Activated T-cell treated with anti-CD3 and anti-CD28 coated beads, Interleukin-2, amount 50 U/mL, for 72 hours (primary cell): ENCODE measurements at regions not wholly inside any gene's neighbourhood (a gene's known extent, or its start where the extent isn't known, plus 50 kb on each side); places are given as distances from the start of the nearest gene placed in this dataset.

Experiments
- ATAC-seq, 2 donors: fragments of 150-1000 bp; cut with Tn5 transposase; replicated peaks in 1 of 2; 2 replicates each; pipeline ENCODE4 v1.10.0; 2021; ENCODE audit warnings: moderate library complexity in 2 of 2, mild to moderate bottlenecking in 1 of 2
- DNase-seq, 2 donors: peaks; one replicate each; pipeline ENCODE4 v3.0.0; 2021 to 2022; ENCODE audit warnings: mixed read lengths in 1 of 2
- H3K27ac Mint-ChIP-seq: one replicate; pipeline ENCODE4 v1.8.0; 2022; ENCODE audit warnings: mild to moderate bottlenecking, moderate library complexity, mixed read lengths
- H3K27me3 Mint-ChIP-seq: one replicate; pipeline ENCODE4 v1.8.0; 2022; ENCODE audit warnings: low read depth, mixed read lengths
- H3K36me3 Mint-ChIP-seq, 2 donors: one replicate each; pipeline ENCODE4 v1.8.0; 2022; ENCODE audit warnings: mixed read lengths in 2 of 2, mild to moderate bottlenecking in 1 of 2; ENCODE audit not compliant: insufficient read depth in 2 of 2
- H3K4me1 Mint-ChIP-seq: one replicate; pipeline ENCODE4 v1.8.0; 2022; ENCODE audit warnings: low read depth, mixed read lengths
- H3K4me3 Mint-ChIP-seq, 2 donors: one replicate each; pipeline ENCODE4 v1.8.0; 2022; ENCODE audit warnings: mild to moderate bottlenecking in 2 of 2, mixed read lengths in 2 of 2, moderate library complexity in 2 of 2
- H3K9me3 Mint-ChIP-seq, 2 donors: one replicate each; pipeline ENCODE4 v1.8.0; 2022; ENCODE audit warnings: mixed read lengths in 2 of 2

GRCh38 chr4:59102311-59102710 lies 1992.1 kb upstream of the IGFBP7 start:
- Mint-ChIP-seq H3K27ac (no peak overlapping the region), H3K36me3 (no peaks in the 10 kb centered on the region), H3K27me3 (no peaks in the 10 kb centered on the region), H3K9me3 (peaks cover 4 to 10% of the 10 kb centered on the region in 2 donors), H3K4me3 (no peak overlapping the region), H3K4me1 (no peaks in the 10 kb centered on the region)
- DNase-seq (no peak), ATAC-seq (no peak)

GRCh38 chr4:59120287-59120814 lies 2010.2 kb upstream of the IGFBP7 start:
- ATAC-seq = no peak
- Mint-ChIP-seq H3K9me3 (peaks cover 3 to 4% of the 10 kb centered on the region in 2 donors), H3K27me3 (no peaks in the 10 kb centered on the region), H3K27ac (no peak overlapping the region), H3K36me3 (peaks cover 1 to 2% of the 10 kb centered on the region in 2 donors), H3K4me1 (no peaks in the 10 kb centered on the region), H3K4me3 (no peak overlapping the region)
- no peak for DNase-seq

DNA sequence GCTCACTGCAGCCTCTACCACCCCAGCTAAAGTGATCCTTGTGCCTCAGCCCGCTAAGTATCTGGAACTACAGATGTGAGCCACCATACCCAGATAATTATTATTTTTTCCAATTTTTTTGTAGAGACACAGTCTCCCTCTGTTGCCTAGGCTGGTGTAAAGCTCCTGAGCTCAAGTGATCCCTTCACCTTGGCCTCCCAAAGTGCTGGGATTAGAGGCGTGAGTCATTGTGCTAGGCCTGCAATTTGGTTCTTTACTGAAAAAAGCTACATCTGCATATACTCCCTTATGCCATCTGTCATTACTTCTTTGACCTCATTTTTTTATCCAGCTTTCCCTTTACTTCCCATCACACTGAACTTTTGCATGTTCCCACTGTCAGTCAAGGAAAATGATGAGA lies 2012.4 kb upstream of the IGFBP7 start:
- no peak for DNase-seq
- Mint-ChIP-seq H3K27ac (no peak overlapping the region), H3K4me1 (no peaks in the 10 kb centered on the region), H3K9me3 (peaks cover 5 to 10% of the 10 kb centered on the region in 2 donors), H3K27me3 (no peaks in the 10 kb centered on the region), H3K4me3 (no peak overlapping the region), H3K36me3 (peaks cover 1 to 4% of the 10 kb centered on the region in 2 donors)
- ATAC-seq = no peak

GRCh38 chr4:59126159-59126558 lies 2016.0 kb upstream of the IGFBP7 start:
- H3K4me1 Mint-ChIP-seq = no peaks in the 10 kb centered on the region
- peaks cover 1 to 4% of the 10 kb centered on the region in 2 donors for H3K36me3 Mint-ChIP-seq
- peaks cover 8 to 14% of the 10 kb centered on the region in 2 donors for H3K9me3 Mint-ChIP-seq
- H3K27me3 Mint-ChIP-seq = no peaks in the 10 kb centered on the region
- ATAC-seq (no peak), DNase-seq (no peak)
- H3K27ac Mint-ChIP-seq = no peak overlapping the region
- H3K4me3 Mint-ChIP-seq = no peak overlapping the region

- DNase-seq (no peak), ATAC-seq (no peak)
- Mint-ChIP-seq H3K27ac (no peak overlapping the region), H3K27me3 (no peaks in the 10 kb centered on the region), H3K4me3 (no peak overlapping the region), H3K36me3 (peaks cover 1 to 4% of the 10 kb centered on the region in 2 donors), H3K9me3 (peaks cover 12 to 14% of the 10 kb centered on the region in 2 donors), H3K4me1 (no peaks in the 10 kb centered on the region)
Observed at GRCh38 chr4:59127006-59127405, 2016.8 kb upstream of the IGFBP7 start.

- Mint-ChIP-seq H3K4me3 (no peak overlapping the region), H3K9me3 (peaks cover 12 to 14% of the 10 kb centered on the region in 2 donors), H3K27ac (no peak overlapping the region), H3K4me1 (no peaks in the 10 kb centered on the region), H3K36me3 (peaks cover 1 to 4% of the 10 kb centered on the region in 2 donors), H3K27me3 (no peaks in the 10 kb centered on the region)
- DNase-seq = no peak
- no peak for ATAC-seq
Observed at GRCh38 chr4:59127743-59128142, 2017.6 kb upstream of the IGFBP7 start.

DNA sequence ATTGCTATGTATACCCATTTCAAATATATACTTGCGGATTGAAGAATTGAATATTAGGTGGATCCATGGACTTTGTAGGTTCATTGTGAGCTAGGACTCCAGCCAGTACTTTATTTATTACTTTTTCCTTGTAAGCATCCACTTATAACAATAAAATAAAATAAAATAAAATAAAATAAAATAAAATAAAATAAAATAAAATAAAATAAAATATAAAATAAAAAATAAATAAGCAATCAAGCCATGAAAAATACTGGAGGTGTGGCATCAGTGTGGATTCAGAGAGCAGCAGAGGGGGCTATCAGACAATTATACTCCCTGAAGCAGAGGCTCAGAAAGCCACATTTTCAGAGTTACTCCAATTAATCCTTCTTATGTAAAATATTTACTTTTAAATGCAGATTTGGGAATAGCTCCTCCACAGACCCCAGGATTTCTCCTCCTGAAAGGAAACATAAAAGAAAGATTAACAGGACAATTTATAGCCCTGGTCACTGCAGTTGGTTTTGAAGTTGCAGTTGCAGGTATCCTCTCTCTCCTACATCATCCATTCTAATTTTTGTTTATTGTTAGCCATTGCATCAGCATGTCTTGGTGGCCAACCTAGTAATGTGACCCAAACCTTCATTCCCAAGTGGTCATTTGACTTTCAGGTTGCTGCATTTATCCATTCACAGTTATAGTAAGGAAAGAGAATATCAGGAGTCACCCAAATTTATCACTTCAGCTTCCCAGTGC lies 2025.2 kb upstream of the IGFBP7 start:
- Mint-ChIP-seq H3K27me3 (no peaks in the 10 kb centered on the region), H3K9me3 (peaks cover 6 to 11% of the 10 kb centered on the region in 2 donors), H3K4me1 (no peaks in the 10 kb centered on the region), H3K36me3 (no peaks in the 10 kb centered on the region), H3K4me3 (no peak overlapping the region), H3K27ac (no peak overlapping the region)
- ATAC-seq = no peak
- DNase-seq = no peak

DNA sequence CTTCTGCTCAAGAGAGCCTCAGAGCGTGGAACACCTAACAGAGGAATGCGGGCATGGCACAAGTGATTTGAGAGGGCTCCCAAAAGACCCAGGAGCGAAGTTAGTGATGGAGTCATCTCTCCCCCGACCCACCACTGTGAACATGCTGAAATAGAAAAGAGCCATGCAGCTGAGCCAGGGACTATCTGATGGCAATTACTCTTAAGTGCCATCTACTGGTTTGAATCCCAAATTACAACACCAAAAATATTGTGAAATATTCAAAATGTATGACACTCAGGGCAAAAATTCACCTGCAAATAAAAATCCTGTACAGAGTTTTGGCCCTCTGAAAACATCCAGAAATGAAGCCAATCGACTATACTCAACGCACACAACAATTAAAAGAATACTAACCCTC lies 2038.9 kb upstream of the ADGRL3 start:
- H3K27ac Mint-ChIP-seq = no peak overlapping the region
- H3K9me3 Mint-ChIP-seq = peaks cover 8 to 14% of the 10 kb centered on the region in 2 donors
- peaks cover 0 to 3% of the 10 kb centered on the region in 2 donors for H3K36me3 Mint-ChIP-seq
- no peak for DNase-seq
- no peak for ATAC-seq
- no peaks in the 10 kb centered on the region for H3K27me3 Mint-ChIP-seq
- no peak overlapping the region for H3K4me3 Mint-ChIP-seq
- no peaks in the 10 kb centered on the region for H3K4me1 Mint-ChIP-seq

DNA sequence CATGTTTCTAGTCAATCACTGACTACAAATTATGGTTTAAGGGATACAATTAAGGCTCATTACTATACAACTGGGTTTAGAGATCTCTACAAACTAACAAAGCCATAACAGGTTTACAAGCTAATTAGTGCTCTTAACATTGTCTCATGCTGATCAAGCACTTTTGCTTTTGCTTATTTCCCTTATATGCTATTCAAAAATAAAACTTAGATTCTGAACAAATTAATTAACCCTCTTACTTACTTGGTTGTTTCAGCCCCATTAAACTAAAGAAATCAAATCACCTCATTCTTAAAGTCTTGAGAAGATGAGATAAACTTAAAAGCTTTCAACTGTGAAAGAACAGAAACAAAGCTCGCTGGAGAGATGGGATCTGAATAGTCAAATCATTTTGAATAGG lies 2024.5 kb upstream of the ADGRL3 start:
- Mint-ChIP-seq H3K4me1 (no peaks in the 10 kb centered on the region), H3K4me3 (no peak overlapping the region), H3K9me3 (peaks cover 4% of the 10 kb centered on the region in 2 donors), H3K27ac (no peak overlapping the region), H3K27me3 (no peaks in the 10 kb centered on the region), H3K36me3 (no peaks in the 10 kb centered on the region)
- DNase-seq = no peak
- no peak for ATAC-seq

GRCh38 chr4:59179372-59179771 lies 2020.8 kb upstream of the ADGRL3 start:
- Mint-ChIP-seq H3K27me3 (no peaks in the 10 kb centered on the region), H3K36me3 (no peaks in the 10 kb centered on the region), H3K9me3 (peaks cover 6 to 10% of the 10 kb centered on the region in 2 donors), H3K4me3 (no peak overlapping the region), H3K4me1 (no peaks in the 10 kb centered on the region), H3K27ac (no peak overlapping the region)
- DNase-seq = no peak
- ATAC-seq = no peak

DNA sequence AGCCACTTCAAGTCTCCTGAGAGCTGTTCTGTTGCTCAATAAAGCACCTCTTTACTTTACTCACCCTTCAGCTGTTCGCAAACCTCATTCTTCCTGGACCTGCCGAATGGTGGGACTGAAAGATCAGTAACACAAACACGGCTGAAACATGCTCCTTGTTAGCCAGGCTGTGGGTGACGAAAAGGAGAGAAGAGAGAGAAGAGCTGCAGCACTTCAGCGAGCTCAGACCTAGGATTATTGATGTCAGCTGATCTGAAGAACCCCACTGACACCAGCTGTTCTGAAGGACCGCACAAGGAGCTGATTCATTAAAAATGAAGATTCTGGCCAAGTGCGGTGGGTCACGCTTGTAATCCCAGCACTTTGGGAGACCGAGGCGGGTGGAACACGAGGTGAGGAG lies 2020.0 kb upstream of the ADGRL3 start:
- no peaks in the 10 kb centered on the region for H3K36me3 Mint-ChIP-seq
- ATAC-seq = no peak
- no peaks in the 10 kb centered on the region for H3K4me1 Mint-ChIP-seq
- H3K4me3 Mint-ChIP-seq = no peak overlapping the region
- peaks cover 6 to 9% of the 10 kb centered on the region in 2 donors for H3K9me3 Mint-ChIP-seq
- no peaks in the 10 kb centered on the region for H3K27me3 Mint-ChIP-seq
- DNase-seq = no peak
- H3K27ac Mint-ChIP-seq = no peak overlapping the region

GRCh38 chr4:59180969-59181368 lies 2019.2 kb upstream of the ADGRL3 start:
- H3K4me3 Mint-ChIP-seq = no peak overlapping the region
- ATAC-seq = no peak

GRCh38 chr4:59195839-59196238 lies 2004.3 kb upstream of the ADGRL3 start:
- no peaks in the 10 kb centered on the region for H3K36me3 Mint-ChIP-seq
- no peak for ATAC-seq

More at GRCh38 chr4:59180969-59181368, 2019.2 kb upstream of the ADGRL3 start:
- Mint-ChIP-seq H3K4me1 (no peaks in the 10 kb centered on the region), H3K9me3 (peaks cover 6 to 9% of the 10 kb centered on the region in 2 donors), H3K27me3 (no peaks in the 10 kb centered on the region), H3K27ac (no peak overlapping the region), H3K36me3 (no peaks in the 10 kb centered on the region)
- DNase-seq = no peak

DNA sequence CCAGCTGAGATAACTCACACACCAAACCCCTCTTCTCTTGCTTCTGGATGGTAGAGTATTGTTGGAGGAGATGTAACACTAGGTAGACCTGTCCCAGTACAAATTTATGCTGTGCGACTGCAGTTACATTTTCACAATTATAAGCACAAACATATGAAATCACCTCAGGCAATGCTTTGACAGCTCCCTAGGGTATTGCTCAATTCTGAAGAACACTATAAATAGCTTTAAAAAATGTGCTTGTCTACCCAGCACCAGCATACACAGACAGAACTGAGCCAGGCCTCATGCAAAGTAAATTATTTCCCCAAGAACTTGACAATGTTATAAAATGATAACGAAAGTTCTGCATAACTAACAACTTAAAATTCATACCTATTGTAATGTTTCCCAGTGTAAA lies 1999.1 kb upstream of the ADGRL3 start:
- Mint-ChIP-seq H3K27ac (no peak overlapping the region), H3K36me3 (peaks cover 0 to 2% of the 10 kb centered on the region in 2 donors), H3K27me3 (no peaks in the 10 kb centered on the region), H3K9me3 (peaks cover 10 to 13% of the 10 kb centered on the region in 2 donors), H3K4me3 (no peak overlapping the region), H3K4me1 (no peaks in the 10 kb centered on the region)
- DNase-seq (no peak), ATAC-seq (no peak)

More at GRCh38 chr4:59195839-59196238, 2004.3 kb upstream of the ADGRL3 start:
- no peak overlapping the region for H3K4me3 Mint-ChIP-seq
- no peaks in the 10 kb centered on the region for H3K27me3 Mint-ChIP-seq
- no peak overlapping the region for H3K27ac Mint-ChIP-seq
- no peaks in the 10 kb centered on the region for H3K4me1 Mint-ChIP-seq
- peaks cover 17 to 18% of the 10 kb centered on the region in 2 donors for H3K9me3 Mint-ChIP-seq
- no peak for DNase-seq
